HepG2 (cell line): ENCODE measurements at regions not wholly inside any gene's neighbourhood (a gene's known extent, or its start where the extent isn't known, plus 50 kb on each side); places are given as distances from the start of the nearest gene placed in this dataset.

Experiments used
- ATAC-seq: fragments of 200-7000 bp; cut with Tn5 transposase; 3 replicates; pipeline ENCODE4 v1.9.1; 2020; ENCODE audit warnings: mild to moderate bottlenecking, moderate library complexity
- BruUV-seq: library from RNA; stranded (reverse); fragments of 400-500 nt; replicated peaks from 2 replicates; lab custom pipeline; 2021; lab: Mats Ljungman, UMichigan
- CTCF ChIA-PET: fragments of 300-600 bp; formaldehyde crosslinking; extraction: SDS; loops from one replicate; lab custom pipeline; 2021; ENCODE audit warnings: low total read pairs, inconsistent platforms, low intra/inter-chr PET ratio; lab: Yijun Ruan, JAX
- POLR2A ChIA-PET: fragments of 350-600 bp; sonication (Branson Sonifier 250); formaldehyde crosslinking; loops from one replicate; lab custom pipeline; 2020; ENCODE audit warnings: antibody characterized with exemption, inconsistent platforms; lab: Yijun Ruan, JAX
- DNase-seq: peaks from one replicate; pipeline ENCODE4 v3.0.0-alpha.2; 2015; ENCODE audit warnings: low spot score
- FAIRE-seq: peaks from 3 replicates; lab custom pipeline; 2011; peaks lifted over from hg19 to GRCh38; lab: Jason Lieb, UNC
- H2AFZ ChIP-seq: one replicate; pipeline ENCODE4 v1.6.1; 2011; ENCODE audit warnings: low read length, inconsistent platforms
- H3K27ac ChIP-seq: fragments of 300-600 bp; 3 replicates; pipeline ENCODE4 v1.8.0; 2011; ENCODE audit warnings: mixed run types, mild to moderate bottlenecking, mixed read lengths, low read length, inconsistent platforms; ENCODE audit not compliant: insufficient read depth; ENCODE audit errors: extremely low read length
- H3K27me3 ChIP-seq, 2 experiments: fragments of 200-600 bp in 1 of 2; 2 replicates in 1 of 2; 3 replicates in 1 of 2; pipeline versions ENCODE4 v1.6.0 to v1.8.0; 2011; ENCODE audit warnings: low read length in 2 of 2, mild to moderate bottlenecking in 2 of 2, moderate library complexity in 2 of 2, inconsistent platforms in 1 of 2; ENCODE audit not compliant: insufficient read depth in 2 of 2, control insufficient read depth in 1 of 2
- H3K36me3 ChIP-seq, 2 experiments: fragments of 200-600 bp in 1 of 2; replicated peaks in 1 of 2; 2 replicates in 1 of 2; 3 replicates in 1 of 2; pipeline versions ENCODE4 v1.5.1 to v1.8.0; 2011; ENCODE audit warnings: low read length in 2 of 2, inconsistent platforms in 1 of 2; ENCODE audit not compliant: insufficient read depth in 2 of 2, control insufficient read depth in 1 of 2
- H3K4me1 ChIP-seq: 2 replicates; pipeline ENCODE4 v1.5.1; 2012; ENCODE audit warnings: low read length, inconsistent platforms; ENCODE audit not compliant: insufficient read depth
- H3K4me2 ChIP-seq: 2 replicates; pipeline ENCODE4 v1.6.0; 2011; ENCODE audit warnings: low read depth, low read length, inconsistent platforms
- H3K4me3 ChIP-seq, 3 experiments: fragments of 200-600 bp in 1 of 3; sonication (generic), shearing (Covaris generic) in 1 of 3; replicated peaks in 1 of 3; 2 replicates each; pipeline ENCODE4 v1.5.1; 2011 to 2016; ENCODE audit warnings: low read length in 3 of 3, inconsistent platforms in 2 of 3, low read depth in 2 of 3, mild to moderate bottlenecking in 2 of 3, control low read depth in 1 of 3, mixed read lengths in 1 of 3; ENCODE audit not compliant: insufficient read depth in 1 of 3
- H3K79me2 ChIP-seq: one replicate; pipeline ENCODE4 v1.6.1; 2011; ENCODE audit warnings: low read length, inconsistent platforms; ENCODE audit not compliant: insufficient read depth
- H3K9ac ChIP-seq: 2 replicates; pipeline ENCODE4 v1.6.0; 2011; ENCODE audit warnings: mild to moderate bottlenecking, low read depth, low read length, inconsistent platforms; ENCODE audit not compliant: insufficient read depth
- H3K9me3 ChIP-seq: 2 replicates; pipeline ENCODE4 v1.5.1; 2012; ENCODE audit warnings: mild to moderate bottlenecking, low read length
- H4K20me1 ChIP-seq: 2 replicates; pipeline ENCODE4 v1.6.0; 2011; ENCODE audit warnings: inconsistent platforms, mild to moderate bottlenecking, low read length, moderate library complexity; ENCODE audit not compliant: insufficient read depth
- ADNP ChIP-seq: sonication (generic); formaldehyde crosslinking; IDR thresholded peaks from 2 replicates; pipeline ENCODE4 v1.4.0; 2020; ENCODE audit warnings: missing genetic modification reagents
- ASH2L ChIP-seq: fragments of 300-600, 200-600 bp; sonication (generic); IDR thresholded peaks from 2 replicates; pipeline ENCODE4 v1.7.0; 2017; ENCODE audit warnings: low read depth, mild to moderate bottlenecking, moderate library complexity, mixed read lengths, low read length; ENCODE audit not compliant: insufficient read length
- BRD4 ChIP-seq: sonication (generic); formaldehyde crosslinking; IDR thresholded peaks from 2 replicates; pipeline ENCODE4 v1.4.0; 2020; ENCODE audit warnings: missing genetic modification reagents
- EP300 ChIP-seq, 3 experiments: sonication (generic) in 1 of 3; formaldehyde crosslinking in 1 of 3; IDR thresholded peaks; 2 replicates each; pipeline versions ENCODE4 v1.5.1 to v1.6.1; 2011 to 2020; ENCODE audit warnings: low read depth in 2 of 3, low read length in 2 of 3, borderline replicate concordance in 1 of 3, improper control_type of control experiment in 1 of 3, mild to moderate bottlenecking in 1 of 3, missing genetic modification reagents in 1 of 3, moderate library complexity in 1 of 3
- HMGXB4 ChIP-seq, 2 experiments: sonication (generic) in 1 of 2; formaldehyde crosslinking in 1 of 2; IDR thresholded peaks; 2 replicates each; pipeline versions ENCODE4 v1.4.0 to v1.6.1; 2018 to 2020; ENCODE audit warnings: missing genetic modification reagents in 2 of 2, borderline replicate concordance in 1 of 2, low read depth in 1 of 2, mild to moderate bottlenecking in 1 of 2, missing biosample characterization in 1 of 2
- JARID2 ChIP-seq: sonication (generic); formaldehyde crosslinking; IDR thresholded peaks from 2 replicates; pipeline ENCODE4 v1.8.1; 2023; ENCODE audit warnings: missing genetic modification reagents, inconsistent platforms; ENCODE audit not compliant: insufficient replicate concordance
- KLF9 ChIP-seq: IDR thresholded peaks from 2 replicates; pipeline ENCODE4 v1.6.1; 2016; ENCODE audit warnings: low read depth
- NR1H2 ChIP-seq: sonication (generic); formaldehyde crosslinking; IDR thresholded peaks from 2 replicates; pipeline ENCODE4 v1.8.1; 2022; ENCODE audit warnings: low read depth, missing genetic modification reagents, borderline replicate concordance
- PLSCR1 ChIP-seq: sonication (generic); formaldehyde crosslinking; IDR thresholded peaks from 2 replicates; pipeline ENCODE4 v1.5.0; 2020; ENCODE audit warnings: missing genetic modification reagents, mild to moderate bottlenecking, borderline replicate concordance
- PREB ChIP-seq: sonication (generic); formaldehyde crosslinking; IDR thresholded peaks from 2 replicates; pipeline ENCODE4 v1.4.0; 2020; ENCODE audit warnings: missing genetic modification reagents
- RAD21 ChIP-seq: fragments of 450-650 bp; formaldehyde crosslinking; IDR thresholded peaks from 2 replicates; pipeline ENCODE4 v1.5.0; 2020; ENCODE audit warnings: mild to moderate bottlenecking
- RFXANK ChIP-seq: IDR thresholded peaks from 2 replicates; pipeline ENCODE4 v1.6.1; 2016
- SNAPC2 ChIP-seq: sonication (generic); formaldehyde crosslinking; IDR thresholded peaks from 2 replicates; pipeline ENCODE4 v1.8.1; 2022; ENCODE audit warnings: mild to moderate bottlenecking, missing genetic modification reagents
- ZFP62 ChIP-seq: sonication (generic); formaldehyde crosslinking; IDR thresholded peaks from 2 replicates; pipeline ENCODE4 v1.4.0; 2020; ENCODE audit warnings: missing genetic modification reagents
- ZNF335 ChIP-seq: sonication (generic); formaldehyde crosslinking; IDR thresholded peaks from 2 replicates; pipeline ENCODE4 v1.4.0; 2020; ENCODE audit warnings: missing genetic modification reagents
- ZNF510 ChIP-seq: sonication (generic); formaldehyde crosslinking; IDR thresholded peaks from 2 replicates; pipeline ENCODE4 v1.4.0; 2020; ENCODE audit warnings: low read depth, mild to moderate bottlenecking, missing genetic modification reagents
- ZNF562 ChIP-seq: sonication (generic); formaldehyde crosslinking; IDR thresholded peaks from 2 replicates; pipeline ENCODE4 v1.8.0; 2022; ENCODE audit warnings: missing genetic modification reagents, borderline replicate concordance
- ZNF597 ChIP-seq: sonication (generic); formaldehyde crosslinking; IDR thresholded peaks from 2 replicates; pipeline ENCODE4 v1.5.0; 2020; ENCODE audit warnings: missing genetic modification reagents
- ZSCAN30 ChIP-seq: sonication (generic); formaldehyde crosslinking; IDR thresholded peaks from 2 replicates; pipeline ENCODE4 v1.5.0; 2020; ENCODE audit warnings: mild to moderate bottlenecking, missing genetic modification reagents
- ZSCAN5A ChIP-seq: sonication (generic); formaldehyde crosslinking; IDR thresholded peaks from 2 replicates; pipeline ENCODE4 v1.8.0; 2022; ENCODE audit warnings: mild to moderate bottlenecking, missing genetic modification reagents, borderline replicate concordance
- WGBS: methylation state at CpG from one replicate; pipeline ENCODE4 v1.1.6; 2017; ENCODE audit warnings: low lambda C conversion rate; 5-methylcytosine and 5-hydroxymethylcytosine counted together
- in situ Hi-C: cut with HindIII; loops from 2 replicates; pipeline ENCODE4 v1.10.0; 2017; ENCODE audit warnings: low pct_unique_long_range_greater_than_20kb; ENCODE audit not compliant: extremely low pct_ligation_motif_present
- intact Hi-C: fragments of 100-400 bp; cut with micrococcal nuclease; formaldehyde crosslinking; loops from one replicate; pipeline ENCODE4 v1.10.0; 2022; ENCODE audit not compliant: unreplicated experiment

- Histone ChIP-seq H3K9me3 (no peaks in the 10 kb centered on the region), H4K20me1 (no peaks in the 10 kb centered on the region), H3K27ac (no peak overlapping the region), H3K36me3 (no peaks in the 10 kb centered on the region), H3K4me1 (no peaks in the 10 kb centered on the region), H3K27me3 (no peaks in the 10 kb centered on the region), H3K79me2 (no peaks in the 10 kb centered on the region), H2AFZ (no peak overlapping the region), H3K4me2 (no peak overlapping the region), H3K9ac (no peak overlapping the region), H3K4me3 (no peak overlapping the region)
- intact Hi-C loops (no loop called here), in situ Hi-C loops (no loop called here)
- ATAC-seq = no peak
- ChIA-PET CTCF (no interaction called here), POLR2A (no interaction called here)
- DNase-seq = no peak
- WGBS = 30% methylated on average over 2 of the region's 2 CpGs
- BruUV-seq = no TSS peak
- FAIRE-seq = no peak
- TF ChIP-seq ZNF562 (CRISPR knock-in tag) (no peak), ADNP (no peak), ZSCAN30 (CRISPR knock-in tag) (no peak), PREB (no peak), RAD21 (CRISPR knock-in tag) (no peak), EP300 (IDR thresholded peaks at IDR 0.05; ENCODE audit: low read depth in 2 of 2, low read length in 2 of 2) (no peak), EP300 (CRISPR knock-in tag; IDR thresholded peaks at IDR 0.05; ENCODE audit: borderline replicate concordance) (no peak), ASH2L (no peak), KLF9 (no peak), PLSCR1 (CRISPR knock-in tag) (no peak), ZFP62 (CRISPR knock-in tag) (no peak), ZNF597 (no peak), NR1H2 (CRISPR knock-in tag) (no peak), JARID2 (CRISPR knock-in tag) (no peak), ZSCAN5A (no peak), ZNF510 (CRISPR knock-in tag) (no peak), SNAPC2 (CRISPR knock-in tag) (no peak), HMGXB4 (CRISPR knock-in tag; IDR thresholded peaks at IDR 0.05; ENCODE audit: borderline replicate concordance in 1 of 2, low read depth in 1 of 2) (no peak), ZNF335 (CRISPR knock-in tag) (no peak), RFXANK (CRISPR knock-in tag) (no peak), BRD4 (CRISPR knock-in tag) (no peak)
Measured at GRCh38 chr14:56044196-56044595, 74.0 kb upstream of the PELI2 start.
